ENCODE measurements at regions not wholly inside any gene's neighbourhood (a gene's known extent, or its start where the extent isn't known, plus 50 kb on each side); places are given as distances from the start of the nearest gene placed in this dataset.

DNA sequence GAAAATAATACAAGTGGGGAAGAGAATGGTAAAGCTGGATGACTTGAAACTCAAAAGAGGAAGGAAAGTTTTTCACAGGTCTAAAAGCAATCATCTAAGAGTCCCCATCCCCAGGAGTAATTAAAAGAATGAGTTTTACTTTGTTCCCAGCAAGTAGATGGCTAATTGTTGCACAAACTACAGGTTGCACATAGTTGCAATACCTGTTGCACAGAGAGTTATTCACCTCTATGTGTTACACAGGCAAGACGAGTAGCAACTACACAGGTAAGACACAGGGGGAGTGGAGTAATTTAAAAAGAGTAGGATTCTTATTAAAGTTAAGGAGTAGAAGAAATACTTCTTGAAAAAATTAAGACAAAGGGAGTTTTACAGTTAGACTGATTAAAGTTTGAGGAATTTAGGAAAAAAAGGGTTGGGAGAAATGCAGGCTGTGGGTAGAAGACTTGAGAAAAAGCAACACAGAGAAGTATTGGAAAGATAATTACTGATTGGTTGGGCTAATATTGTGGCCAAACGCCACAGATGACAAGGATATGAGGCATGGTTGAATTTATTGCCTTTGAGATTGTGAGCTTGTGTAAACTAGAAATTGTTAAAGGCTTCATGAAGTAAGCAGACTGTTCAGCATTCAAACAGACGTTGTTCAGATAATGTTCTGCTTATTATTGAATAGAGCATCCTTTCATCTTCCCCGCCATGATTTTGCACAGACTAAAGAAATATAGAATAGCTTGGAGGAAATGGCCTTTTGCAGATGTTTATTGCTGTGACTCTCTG is 699.3 kb downstream of the NR4A2 start:
- no peak overlapping the region for H3K9ac ChIP-seq (ENCODE audit: low read depth, low read length, poor library complexity, severe bottlenecking)
- no peaks in the 10 kb centered on the region for H3F3A ChIP-seq (ENCODE audit: low read depth)
- no peaks in the 10 kb centered on the region for H3K9me2 ChIP-seq (replicated peaks; ENCODE audit: low read depth, low read length)
- H3K4me3 ChIP-seq (ENCODE audit: low read length, poor library complexity, severe bottlenecking), result no peak overlapping the region
- no peaks in the 10 kb centered on the region for H3K4me1 ChIP-seq (ENCODE audit: insufficient read depth, low read length, poor library complexity, severe bottlenecking)
- H3K79me2 ChIP-seq (ENCODE audit: insufficient read depth, low read length), result no peaks in the 10 kb centered on the region
- no peaks in the 10 kb centered on the region for H3K36me3 ChIP-seq (ENCODE audit: insufficient read depth, low read length)
- no peaks in the 10 kb centered on the region for H3K27me3 ChIP-seq (ENCODE audit: insufficient read depth, low read length, poor library complexity, severe bottlenecking)
- H4K20me1 ChIP-seq (ENCODE audit: insufficient read depth, low read length, poor library complexity, severe bottlenecking), result no peaks in the 10 kb centered on the region
- no peaks in the 10 kb centered on the region for H3K9me3 ChIP-seq (ENCODE audit: insufficient read depth, low read depth, low read length)
- H2AFZ ChIP-seq (ENCODE audit: low read length), result no peak overlapping the region
- no peak overlapping the region for H3K4me2 ChIP-seq (ENCODE audit: low read depth, low read length, poor library complexity, severe bottlenecking)
- no peak for TF ChIP-seq EZH2phosphoT487 (IDR thresholded peaks at IDR 0.05; ENCODE audit: borderline replicate concordance)
- TF ChIP-seq, protein P1, sequence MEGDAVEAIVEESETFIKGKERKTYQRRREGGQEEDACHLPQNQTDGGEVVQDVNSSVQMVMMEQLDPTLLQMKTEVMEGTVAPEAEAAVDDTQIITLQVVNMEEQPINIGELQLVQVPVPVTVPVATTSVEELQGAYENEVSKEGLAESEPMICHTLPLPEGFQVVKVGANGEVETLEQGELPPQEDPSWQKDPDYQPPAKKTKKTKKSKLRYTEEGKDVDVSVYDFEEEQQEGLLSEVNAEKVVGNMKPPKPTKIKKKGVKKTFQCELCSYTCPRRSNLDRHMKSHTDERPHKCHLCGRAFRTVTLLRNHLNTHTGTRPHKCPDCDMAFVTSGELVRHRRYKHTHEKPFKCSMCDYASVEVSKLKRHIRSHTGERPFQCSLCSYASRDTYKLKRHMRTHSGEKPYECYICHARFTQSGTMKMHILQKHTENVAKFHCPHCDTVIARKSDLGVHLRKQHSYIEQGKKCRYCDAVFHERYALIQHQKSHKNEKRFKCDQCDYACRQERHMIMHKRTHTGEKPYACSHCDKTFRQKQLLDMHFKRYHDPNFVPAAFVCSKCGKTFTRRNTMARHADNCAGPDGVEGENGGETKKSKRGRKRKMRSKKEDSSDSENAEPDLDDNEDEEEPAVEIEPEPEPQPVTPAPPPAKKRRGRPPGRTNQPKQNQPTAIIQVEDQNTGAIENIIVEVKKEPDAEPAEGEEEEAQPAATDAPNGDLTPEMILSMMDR (conservative IDR thresholded peaks at IDR 0.05; ENCODE audit: low read length), result no peak

DNA sequence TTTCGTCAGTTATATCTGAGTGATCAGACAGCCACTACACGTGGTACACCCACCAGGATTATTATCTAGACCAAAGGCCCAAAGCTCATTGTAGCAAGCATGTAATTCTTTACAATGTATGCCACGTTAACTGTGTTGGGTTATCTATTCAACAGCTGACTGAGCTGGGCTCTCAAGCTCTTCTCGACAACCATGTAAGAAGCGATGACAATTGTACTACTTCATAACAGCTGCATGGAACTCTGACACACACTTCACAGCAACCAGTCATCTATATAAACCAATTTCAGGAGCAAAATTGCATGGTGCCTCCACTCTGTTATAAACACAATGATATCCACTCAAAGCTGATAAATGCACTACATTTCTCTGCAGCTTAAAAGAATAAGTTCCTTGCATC is 701.8 kb downstream of the NR4A2 start:
- H3K4me1 ChIP-seq (ENCODE audit: insufficient read depth, low read length, poor library complexity, severe bottlenecking), result no peaks in the 10 kb centered on the region
- H4K20me1 ChIP-seq (ENCODE audit: insufficient read depth, low read length, poor library complexity, severe bottlenecking), result no peaks in the 10 kb centered on the region
- no peaks in the 10 kb centered on the region for H3K9me2 ChIP-seq (replicated peaks; ENCODE audit: low read depth, low read length)
- TF ChIP-seq, protein P1 (conservative IDR thresholded peaks at IDR 0.05; ENCODE audit: low read length), result no peak
- TF ChIP-seq EZH2phosphoT487 (IDR thresholded peaks at IDR 0.05; ENCODE audit: borderline replicate concordance), result no peak
- no peak overlapping the region for H3K4me3 ChIP-seq (ENCODE audit: low read length, poor library complexity, severe bottlenecking)
- H3K79me2 ChIP-seq (ENCODE audit: insufficient read depth, low read length), result no peaks in the 10 kb centered on the region
- 0 out of 2 replicates have a peak overlapping the region, but pooled peaks have one; percentile 26 for H2AFZ ChIP-seq (ENCODE audit: low read length)
- H3K9ac ChIP-seq (ENCODE audit: low read depth, low read length, poor library complexity, severe bottlenecking), result no peak overlapping the region
- H3F3A ChIP-seq (ENCODE audit: low read depth), result no peaks in the 10 kb centered on the region
- no peaks in the 10 kb centered on the region for H3K9me3 ChIP-seq (ENCODE audit: insufficient read depth, low read depth, low read length)
- no peaks in the 10 kb centered on the region for H3K27me3 ChIP-seq (ENCODE audit: insufficient read depth, low read length, poor library complexity, severe bottlenecking)
- no peak overlapping the region for H3K4me2 ChIP-seq (ENCODE audit: low read depth, low read length, poor library complexity, severe bottlenecking)
- no peaks in the 10 kb centered on the region for H3K36me3 ChIP-seq (ENCODE audit: insufficient read depth, low read length)

DNA sequence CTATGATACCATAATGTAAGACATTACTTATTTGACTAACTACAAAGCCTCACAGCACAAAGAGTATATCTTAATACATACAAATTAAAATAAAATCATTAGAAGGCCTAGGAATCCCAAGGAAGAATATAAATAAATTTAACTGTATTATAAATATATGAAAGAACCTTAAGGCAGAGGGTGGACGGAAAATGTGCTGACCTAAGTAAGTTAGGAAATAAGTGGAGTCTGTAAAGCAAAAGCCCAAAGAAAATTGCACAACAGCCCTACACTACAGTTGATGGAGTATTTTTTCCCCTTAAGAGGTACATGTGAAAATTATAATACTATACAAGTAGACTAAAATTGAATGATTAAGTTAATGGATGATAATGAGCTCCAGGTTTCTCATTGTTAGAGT is 710.1 kb downstream of the NR4A2 start:
- Histone ChIP-seq H3K79me2 (ENCODE audit: insufficient read depth, low read length) (no peaks in the 10 kb centered on the region), H3K4me1 (ENCODE audit: insufficient read depth, low read length, poor library complexity, severe bottlenecking) (no peaks in the 10 kb centered on the region), H2AFZ (ENCODE audit: low read length) (no peak overlapping the region), H3K9me3 (ENCODE audit: insufficient read depth, low read depth, low read length) (no peaks in the 10 kb centered on the region), H3K9me2 (replicated peaks; ENCODE audit: low read depth, low read length) (no peaks in the 10 kb centered on the region), H3K27me3 (ENCODE audit: insufficient read depth, low read length, poor library complexity, severe bottlenecking) (no peaks in the 10 kb centered on the region), H3F3A (ENCODE audit: low read depth) (no peaks in the 10 kb centered on the region), H3K9ac (ENCODE audit: low read depth, low read length, poor library complexity, severe bottlenecking) (no peak overlapping the region), H3K36me3 (ENCODE audit: insufficient read depth, low read length) (no peaks in the 10 kb centered on the region), H4K20me1 (ENCODE audit: insufficient read depth, low read length, poor library complexity, severe bottlenecking) (no peaks in the 10 kb centered on the region), H3K4me2 (ENCODE audit: low read depth, low read length, poor library complexity, severe bottlenecking) (no peak overlapping the region), H3K4me3 (ENCODE audit: low read length, poor library complexity, severe bottlenecking) (no peak overlapping the region)
- TF ChIP-seq EZH2phosphoT487 (IDR thresholded peaks at IDR 0.05; ENCODE audit: borderline replicate concordance), result no peak
- TF ChIP-seq, protein P1 (conservative IDR thresholded peaks at IDR 0.05; ENCODE audit: low read length), result no peak
